ENCODE measurements at regions not wholly inside any gene's neighbourhood (a gene's known extent, or its start where the extent isn't known, plus 50 kb on each side); places are given as distances from the start of the nearest gene placed in this dataset.

DNA sequence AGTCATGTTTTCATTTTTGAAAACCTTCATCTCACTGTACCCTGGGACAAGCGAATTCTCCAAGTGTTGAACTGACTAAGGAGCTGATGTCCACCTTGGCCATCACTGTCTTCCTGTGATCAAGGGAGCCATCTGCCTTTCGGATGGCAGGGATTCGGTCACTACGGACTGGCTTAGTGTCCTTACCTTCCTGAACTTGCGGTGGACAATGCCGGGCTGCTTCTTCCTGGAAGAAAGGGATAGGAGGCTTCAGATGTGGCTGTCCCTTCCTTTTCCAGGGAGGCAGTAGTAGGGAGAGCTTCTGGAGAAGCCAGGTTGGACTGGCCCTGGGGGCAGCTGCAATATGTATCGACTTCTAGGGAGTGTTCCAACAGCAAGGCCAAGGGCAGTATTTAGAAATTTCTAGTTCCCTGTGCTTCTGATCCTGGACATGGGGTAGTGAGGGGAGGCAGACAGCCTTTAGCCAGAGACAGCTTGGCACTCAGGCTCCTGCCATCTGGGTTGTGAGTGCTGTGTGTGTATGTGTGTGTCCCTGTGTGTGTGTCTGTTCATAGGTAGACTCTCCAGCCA is 114.6 kb downstream of the IER5 start:
- TF ChIP-seq, protein P1, sequence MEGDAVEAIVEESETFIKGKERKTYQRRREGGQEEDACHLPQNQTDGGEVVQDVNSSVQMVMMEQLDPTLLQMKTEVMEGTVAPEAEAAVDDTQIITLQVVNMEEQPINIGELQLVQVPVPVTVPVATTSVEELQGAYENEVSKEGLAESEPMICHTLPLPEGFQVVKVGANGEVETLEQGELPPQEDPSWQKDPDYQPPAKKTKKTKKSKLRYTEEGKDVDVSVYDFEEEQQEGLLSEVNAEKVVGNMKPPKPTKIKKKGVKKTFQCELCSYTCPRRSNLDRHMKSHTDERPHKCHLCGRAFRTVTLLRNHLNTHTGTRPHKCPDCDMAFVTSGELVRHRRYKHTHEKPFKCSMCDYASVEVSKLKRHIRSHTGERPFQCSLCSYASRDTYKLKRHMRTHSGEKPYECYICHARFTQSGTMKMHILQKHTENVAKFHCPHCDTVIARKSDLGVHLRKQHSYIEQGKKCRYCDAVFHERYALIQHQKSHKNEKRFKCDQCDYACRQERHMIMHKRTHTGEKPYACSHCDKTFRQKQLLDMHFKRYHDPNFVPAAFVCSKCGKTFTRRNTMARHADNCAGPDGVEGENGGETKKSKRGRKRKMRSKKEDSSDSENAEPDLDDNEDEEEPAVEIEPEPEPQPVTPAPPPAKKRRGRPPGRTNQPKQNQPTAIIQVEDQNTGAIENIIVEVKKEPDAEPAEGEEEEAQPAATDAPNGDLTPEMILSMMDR (IDR thresholded peaks at IDR 0.05; ENCODE audit: insufficient read depth, low read depth, low read length) = no peak
- no peak for DNase-seq (ENCODE audit: low read depth)
- no peak overlapping the region for H3K4me3 ChIP-seq (ENCODE audit: low read depth, low read length)

DNA sequence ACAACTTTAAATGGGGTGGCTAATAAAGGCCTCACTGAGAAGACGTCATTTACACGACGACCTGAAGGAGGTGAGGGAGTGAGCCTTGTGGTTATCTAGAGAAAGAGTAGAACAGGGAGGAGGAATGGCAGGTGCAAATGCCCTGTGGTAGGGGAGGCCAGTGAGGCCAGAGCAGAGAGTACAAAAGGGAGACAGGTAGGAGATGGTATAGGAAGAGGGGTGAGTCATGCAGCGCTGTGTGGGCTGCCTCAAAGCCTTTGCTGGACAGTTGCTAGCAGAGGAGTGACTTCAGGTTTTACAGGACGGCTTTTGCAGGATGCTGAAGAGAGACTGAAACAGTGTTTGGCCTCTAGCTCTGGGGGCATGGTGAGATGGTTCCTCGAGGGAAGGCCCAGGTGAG is 116.0 kb downstream of the IER5 start:
- TF ChIP-seq, protein P1 (IDR thresholded peaks at IDR 0.05; ENCODE audit: insufficient read depth, low read depth, low read length) = no peak
- H3K4me3 ChIP-seq (ENCODE audit: low read depth, low read length) = no peak overlapping the region
- DNase-seq (ENCODE audit: low read depth) = no peak

DNA sequence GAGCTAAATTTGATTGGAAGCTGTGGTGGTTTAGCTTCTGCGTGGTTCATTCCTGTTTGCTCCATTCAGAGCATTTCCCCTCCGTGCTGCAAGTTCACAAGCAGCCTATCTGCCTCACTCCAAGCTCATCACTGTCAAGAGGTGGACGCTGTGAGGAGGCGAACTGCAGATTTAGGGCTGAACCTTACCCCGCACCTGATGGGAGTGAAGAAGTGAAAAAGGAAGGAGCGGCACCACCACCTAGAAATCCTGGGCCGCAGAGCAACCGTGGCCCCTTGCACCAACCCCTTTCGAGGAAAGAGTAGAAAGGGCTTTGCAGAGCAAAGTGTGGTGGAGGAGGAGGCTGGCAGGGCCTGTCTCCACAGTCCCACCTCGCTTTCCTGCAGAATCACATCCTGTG is 117.4 kb downstream of the IER5 start:
- TF ChIP-seq, protein P1 (IDR thresholded peaks at IDR 0.05; ENCODE audit: insufficient read depth, low read depth, low read length) = no peak
- H3K4me3 ChIP-seq (ENCODE audit: low read depth, low read length) = no peak overlapping the region
- DNase-seq (ENCODE audit: low read depth) = no peak

DNA sequence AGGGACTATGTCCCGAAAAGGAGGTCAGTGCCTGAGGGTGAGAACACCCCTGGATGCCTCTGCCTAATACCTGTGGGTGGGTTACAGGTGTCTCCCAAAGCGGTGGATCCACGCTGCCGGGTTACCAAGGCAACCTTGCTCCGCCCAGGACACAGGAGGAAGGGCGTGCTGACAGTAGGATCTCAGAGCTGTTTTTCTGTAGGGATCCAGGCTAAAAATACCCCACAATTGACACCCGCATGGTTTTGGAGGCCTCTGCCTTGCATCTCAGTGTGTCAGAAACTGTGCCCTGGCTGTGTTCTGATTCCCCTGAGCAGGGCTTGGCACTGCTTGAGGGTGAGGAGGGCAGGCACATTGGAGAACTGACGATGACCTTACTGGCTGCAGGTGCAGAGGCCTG is 118.0 kb downstream of the IER5 start:
- TF ChIP-seq, protein P1 (IDR thresholded peaks at IDR 0.05; ENCODE audit: insufficient read depth, low read depth, low read length) = no peak
- DNase-seq (ENCODE audit: low read depth) = no peak
- H3K4me3 ChIP-seq (ENCODE audit: low read depth, low read length) = no peak overlapping the region

DNA sequence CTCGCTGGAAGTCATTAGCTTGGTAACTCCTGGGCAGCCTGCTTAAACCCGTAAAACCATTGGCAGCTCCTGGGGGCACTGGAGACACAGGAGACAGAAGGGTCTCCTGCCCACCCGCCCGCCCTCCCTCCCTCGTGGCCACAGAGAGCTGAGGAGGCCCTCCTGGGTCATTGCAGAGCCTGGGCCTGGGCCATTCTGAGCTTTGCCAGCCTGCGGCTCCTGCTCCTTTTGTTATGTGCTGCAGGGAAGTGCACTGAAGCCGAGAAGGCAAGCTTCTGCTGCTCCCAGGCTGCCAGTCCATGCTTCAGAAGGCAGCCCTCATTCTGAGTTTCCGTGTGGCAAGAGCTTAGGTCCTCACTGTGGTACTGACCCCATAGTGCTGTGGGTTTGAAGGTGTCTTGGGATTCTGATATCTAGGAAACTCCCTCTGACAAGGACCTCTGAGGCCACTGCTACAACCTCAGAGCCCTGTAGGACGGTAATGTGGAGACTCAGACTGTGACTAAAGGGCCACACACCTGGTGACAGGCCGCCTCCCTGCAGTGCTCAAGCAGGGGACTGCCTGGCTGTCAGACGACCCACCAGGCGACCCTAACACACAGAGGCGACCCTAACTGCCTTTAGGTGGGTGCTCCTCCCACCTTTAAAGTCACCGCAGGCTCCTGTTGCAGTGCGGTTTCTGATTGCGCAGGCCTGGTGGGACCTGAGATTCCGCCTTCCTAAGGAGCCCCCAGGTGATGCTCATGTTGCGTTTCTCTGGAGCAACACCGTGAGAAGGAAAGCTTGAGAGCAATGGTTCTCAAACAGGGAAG is 118.7 kb downstream of the IER5 start:
- no peak for DNase-seq (ENCODE audit: low read depth)
- no peak overlapping the region for H3K4me3 ChIP-seq (ENCODE audit: low read depth, low read length)
- TF ChIP-seq, protein P1 (IDR thresholded peaks at IDR 0.05; ENCODE audit: insufficient read depth, low read depth, low read length) = no peak

DNA sequence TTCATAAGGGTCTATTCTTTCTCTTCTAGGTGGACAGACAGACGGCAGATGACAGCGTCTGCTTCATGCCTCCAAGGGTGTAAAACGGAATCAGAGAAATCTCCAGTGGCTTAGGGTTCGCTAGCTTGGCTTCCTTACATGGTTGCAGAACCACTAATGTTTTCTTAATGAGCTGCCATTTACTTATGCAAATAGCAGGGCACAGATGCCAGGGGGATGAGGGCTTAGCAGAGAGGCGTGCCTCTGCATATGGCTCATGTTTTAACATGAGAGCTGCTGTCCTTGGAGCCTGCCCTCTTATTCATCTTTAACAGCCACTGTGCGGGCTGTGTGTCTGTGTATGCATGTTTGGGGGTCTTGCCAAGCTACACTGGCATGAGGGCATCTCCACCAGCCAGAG is 119.6 kb downstream of the IER5 start:
- H3K4me3 ChIP-seq (ENCODE audit: low read depth, low read length) = no peak overlapping the region
- TF ChIP-seq, protein P1 (IDR thresholded peaks at IDR 0.05; ENCODE audit: insufficient read depth, low read depth, low read length) = no peak
- no peak for DNase-seq (ENCODE audit: low read depth)

All from fibroblast of villous mesenchyme (primary cell).